Activated CD4-positive, alpha-beta T cell treated with anti-CD3 and anti-CD28 coated beads, Interleukin-2, amount 50 U/mL, for 48 hours (primary cell): ENCODE measurements at regions not wholly inside any gene's neighbourhood (a gene's known extent, or its start where the extent isn't known, plus 50 kb on each side); places are given as distances from the start of the nearest gene placed in this dataset.
"Not testable (repeated sequence)": the region's sequence is repeated elsewhere in the genome, so short reads cannot be mapped to it uniquely, and the experiment has no call there.

Experiments used
- DNase-seq, 2 experiments: peaks; one replicate each; pipeline ENCODE4 v3.0.0-alpha.2; 2020

GRCh38 chr2:194483041-194483440 is 1174.0 kb upstream of the SLC39A10 start:
- DNase-seq, result no peak

GRCh38 chr2:194465641-194466040 is 1191.4 kb upstream of the SLC39A10 start:
- DNase-seq, result no peak

DNA sequence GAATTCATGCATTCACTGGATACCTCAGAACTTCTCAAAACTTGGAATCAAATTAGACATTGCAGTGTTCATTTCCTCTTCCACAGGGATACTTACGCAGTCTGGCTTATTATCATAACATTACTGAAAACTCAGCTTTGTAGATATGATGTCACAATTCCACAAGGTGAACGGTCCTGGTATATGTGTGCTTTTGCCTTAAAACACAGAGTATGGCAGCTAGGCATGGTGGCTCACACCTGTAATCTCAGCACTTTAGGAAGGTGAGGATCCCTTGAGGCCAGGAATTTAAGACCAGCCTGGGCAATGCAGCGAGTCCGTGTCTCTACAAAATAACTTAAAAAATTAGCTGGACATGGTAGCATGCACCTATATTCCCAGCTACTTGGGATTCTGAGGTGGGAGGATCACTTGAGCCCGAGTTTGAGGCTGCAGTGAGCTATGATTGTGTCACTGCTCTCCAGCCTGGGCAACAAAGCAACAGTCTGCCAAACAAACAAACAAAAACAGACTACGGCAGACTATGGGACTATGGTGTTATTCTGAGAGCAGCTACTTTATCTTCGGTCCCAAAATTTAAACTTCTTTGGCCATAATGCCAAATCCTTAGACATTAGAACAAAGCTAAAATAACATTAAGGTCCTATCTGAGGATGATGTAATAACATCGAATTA is 1191.9 kb upstream of the SLC39A10 start:
- DNase-seq, result peak in 1 of 2 experiments; percentile 3

DNA sequence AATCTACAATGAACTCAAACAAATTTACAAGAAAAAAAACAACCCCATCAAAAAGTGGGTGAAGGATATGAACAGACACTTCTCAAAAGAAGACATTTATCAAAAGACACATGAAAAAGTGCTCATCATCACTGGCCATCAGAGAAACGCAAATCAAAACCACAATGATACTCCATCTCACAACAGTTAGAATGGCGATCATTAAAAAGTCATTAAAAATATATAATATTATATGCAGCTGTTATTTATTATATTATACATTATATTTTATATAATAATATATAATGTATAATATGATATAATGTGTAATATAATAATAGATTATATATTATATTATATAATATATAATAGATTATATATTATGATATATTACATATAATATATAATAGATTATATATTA is 1194.1 kb upstream of the SLC39A10 start:
- DNase-seq, result not testable (repeated sequence)

DNA sequence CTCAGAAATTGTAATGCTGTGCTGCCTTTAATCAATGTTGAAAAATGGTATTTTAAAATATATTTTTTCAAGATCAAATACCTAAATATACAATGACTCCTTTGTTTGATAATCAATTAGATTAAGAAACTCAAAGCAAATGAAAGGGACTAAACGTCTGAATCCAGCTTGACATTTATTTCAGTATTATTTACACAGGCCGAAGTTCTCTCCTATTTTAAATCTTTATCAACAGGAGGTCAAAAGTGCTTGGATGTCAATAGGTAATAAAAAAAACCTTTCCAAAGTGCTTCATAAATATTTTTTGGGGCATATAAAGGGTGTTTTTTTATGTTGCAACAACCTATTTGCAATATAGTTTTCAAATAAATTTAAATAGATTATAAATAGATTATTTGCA is 1201.7 kb upstream of the SLC39A10 start:
- DNase-seq, result no peak

GRCh38 chr2:194452504-194452903 is 1204.5 kb upstream of the SLC39A10 start:
- DNase-seq, result no peak

DNA sequence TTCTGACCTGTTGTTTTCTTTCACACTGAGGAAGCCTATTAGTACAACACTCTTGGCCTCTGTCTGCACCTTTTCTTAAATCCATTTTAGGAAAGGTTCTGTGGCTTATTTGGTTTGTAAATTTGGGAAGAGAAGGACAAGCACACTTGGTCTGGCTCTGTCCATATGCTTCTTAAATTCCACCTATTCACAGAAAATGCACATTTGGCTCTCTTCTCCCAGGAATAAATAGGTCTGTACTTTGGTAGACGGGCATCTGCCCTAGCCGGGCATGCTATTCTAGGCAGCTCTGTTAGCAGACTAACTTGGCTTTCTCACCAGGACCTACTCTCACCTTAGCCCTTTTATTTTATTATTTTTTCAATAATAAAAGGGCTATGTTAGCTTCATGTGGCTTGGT is 1211.8 kb upstream of the SLC39A10 start:
- DNase-seq, result no peak

DNA sequence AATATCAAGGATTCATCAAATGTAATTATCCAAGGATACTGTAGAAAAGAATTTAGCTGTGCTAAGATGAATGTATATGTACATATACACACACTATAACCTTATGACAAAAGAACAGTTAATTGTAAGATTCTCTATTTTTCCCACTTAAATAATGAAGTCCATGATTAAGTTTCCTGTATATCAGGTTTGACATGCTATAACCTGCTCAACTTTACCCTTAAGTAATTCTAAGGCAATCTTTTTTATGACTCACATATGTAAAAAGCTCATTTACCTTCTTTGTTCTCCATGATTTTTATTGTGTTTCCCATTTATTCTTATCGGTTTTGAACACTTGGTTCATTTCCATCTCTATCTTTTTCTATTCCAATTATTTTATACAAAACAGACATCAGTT is 1213.1 kb upstream of the SLC39A10 start:
- no peak for DNase-seq

DNA sequence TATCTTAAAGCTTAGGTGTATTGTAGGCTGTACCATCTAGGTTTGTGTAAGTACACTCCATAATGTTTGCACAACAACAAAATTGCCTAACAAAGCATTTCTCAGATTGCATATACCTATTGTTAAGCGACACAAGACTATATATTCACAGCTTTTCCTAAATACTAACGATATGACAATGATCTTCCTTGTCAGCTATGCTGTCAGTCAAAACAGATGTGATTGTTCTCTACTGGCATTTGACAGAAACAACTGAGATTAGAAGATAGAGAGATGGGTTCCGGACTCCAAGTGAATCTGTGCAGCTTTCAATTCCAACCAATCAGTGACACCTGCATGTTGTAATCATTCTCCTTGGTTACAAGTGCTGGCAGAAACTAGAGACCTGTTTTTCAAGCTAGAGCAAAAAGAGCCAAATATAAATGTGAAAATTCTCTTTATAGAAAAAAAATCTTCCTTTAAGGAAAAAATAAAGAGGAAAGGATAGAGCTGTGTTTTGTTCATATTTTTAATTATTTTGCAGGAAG is 1232.3 kb upstream of the SLC39A10 start:
- no peak for DNase-seq

GRCh38 chr2:194411221-194411620 is 1245.8 kb upstream of the SLC39A10 start:
- no peak for DNase-seq

DNA sequence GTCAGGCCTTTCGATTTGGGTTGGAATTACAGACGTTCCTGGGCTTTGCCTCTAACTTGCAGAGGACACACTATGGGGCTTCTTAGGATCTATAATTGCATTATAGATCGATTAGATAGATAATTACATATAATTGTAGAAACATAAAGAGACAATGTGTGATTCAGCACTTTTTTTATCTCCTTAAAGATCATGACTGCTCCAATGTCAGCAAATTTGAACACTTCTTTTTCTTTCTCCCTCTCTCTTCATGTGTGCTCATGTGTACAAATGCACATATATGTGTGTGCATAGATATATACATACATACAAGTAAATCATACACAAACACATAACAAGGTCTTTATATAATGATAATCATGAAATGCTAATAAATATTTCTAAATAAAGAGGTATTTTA is 1261.2 kb upstream of the SLC39A10 start:
- DNase-seq, result no peak

GRCh38 chr2:194385376-194385775 is 1271.7 kb upstream of the SLC39A10 start:
- no peak for DNase-seq

DNA sequence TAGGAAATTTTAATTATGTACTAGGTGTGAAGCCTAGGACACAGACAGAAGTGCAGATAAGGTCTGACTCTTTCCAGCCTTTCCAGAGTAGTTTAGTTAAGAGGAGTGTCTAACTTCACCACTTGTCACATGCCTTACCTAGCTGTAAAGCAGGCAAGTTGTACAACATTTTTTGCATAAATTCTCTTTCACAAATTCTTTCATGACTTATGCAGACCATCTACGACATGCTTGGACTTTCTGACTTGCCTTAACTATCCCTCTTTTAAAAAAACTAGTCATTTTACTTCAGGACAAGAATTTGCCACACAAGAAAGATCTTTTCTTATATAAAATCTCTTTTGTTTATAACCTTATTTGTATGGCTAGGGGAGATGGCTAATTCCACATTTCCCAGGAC is 1273.6 kb upstream of the SLC39A10 start:
- DNase-seq, result no peak

- DNase-seq, result no peak
Observed at GRCh38 chr2:194382221-194382620, 1274.8 kb upstream of the SLC39A10 start.

GRCh38 chr2:194380011-194380410 is 1277.0 kb upstream of the SLC39A10 start:
- DNase-seq, result no peak

DNA sequence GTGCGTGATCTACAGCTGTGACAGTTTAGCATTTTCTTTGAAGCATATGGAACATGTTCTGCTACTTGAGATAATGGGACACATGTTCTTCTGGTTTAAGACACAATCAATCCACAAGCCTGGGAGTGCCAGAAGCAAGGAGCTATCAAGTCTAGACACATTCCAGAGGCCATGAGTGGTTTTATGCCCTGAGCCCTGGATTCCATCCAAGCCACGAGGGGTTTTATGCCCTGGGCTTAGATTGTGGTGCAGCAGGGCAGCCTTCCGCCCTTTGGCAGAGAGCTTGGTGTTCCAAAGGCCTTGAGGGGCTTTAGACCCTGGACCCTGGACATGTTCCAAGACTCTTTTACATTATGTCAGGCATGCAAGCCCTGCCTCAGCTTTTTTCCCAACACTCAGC is 1289.6 kb upstream of the SLC39A10 start:
- not testable (repeated sequence) for DNase-seq

DNA sequence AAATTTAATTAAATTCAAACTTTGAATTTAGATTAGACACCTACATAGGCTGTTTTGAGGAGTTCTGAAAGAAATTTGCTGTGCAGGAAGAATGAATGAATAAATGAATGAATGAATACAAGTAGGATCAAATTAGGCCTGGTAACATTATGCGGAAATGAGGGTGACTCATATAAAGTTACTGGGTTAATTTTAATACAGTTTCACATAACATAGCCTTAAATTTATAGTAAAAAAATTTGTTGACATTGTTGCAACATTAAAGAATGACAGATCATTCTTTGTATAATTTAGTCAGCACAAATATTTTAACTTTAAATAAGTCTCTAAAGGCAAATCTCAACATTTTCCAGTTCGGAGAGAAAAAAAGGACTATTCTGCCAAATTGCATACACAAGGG is 1293.1 kb upstream of the SLC39A10 start:
- DNase-seq, result no peak

DNA sequence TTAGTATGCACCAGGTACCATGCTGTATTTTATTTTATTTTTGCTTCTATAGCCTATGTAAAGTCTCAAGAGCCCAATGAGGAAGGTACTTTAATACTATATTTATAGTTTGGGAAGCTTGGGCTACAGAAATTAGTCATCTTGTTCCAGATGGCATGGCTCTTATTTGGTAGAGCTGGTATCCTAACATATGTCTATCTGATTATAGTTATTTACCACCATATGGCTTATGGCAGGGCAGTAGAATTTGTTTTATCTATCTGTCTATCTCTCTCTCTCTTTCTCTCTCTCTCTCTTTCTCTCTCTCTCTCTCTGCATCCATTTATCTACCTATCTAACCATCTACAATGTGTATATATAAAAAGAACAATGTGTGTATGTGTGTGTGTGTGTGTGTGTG is 1293.7 kb upstream of the SLC39A10 start:
- DNase-seq, result no peak

GRCh38 chr2:194352505-194352904 is 1304.5 kb upstream of the SLC39A10 start:
- DNase-seq, result no peak

- DNase-seq, result no peak
Observed at GRCh38 chr2:194346193-194346592, 1310.8 kb upstream of the SLC39A10 start.

DNA sequence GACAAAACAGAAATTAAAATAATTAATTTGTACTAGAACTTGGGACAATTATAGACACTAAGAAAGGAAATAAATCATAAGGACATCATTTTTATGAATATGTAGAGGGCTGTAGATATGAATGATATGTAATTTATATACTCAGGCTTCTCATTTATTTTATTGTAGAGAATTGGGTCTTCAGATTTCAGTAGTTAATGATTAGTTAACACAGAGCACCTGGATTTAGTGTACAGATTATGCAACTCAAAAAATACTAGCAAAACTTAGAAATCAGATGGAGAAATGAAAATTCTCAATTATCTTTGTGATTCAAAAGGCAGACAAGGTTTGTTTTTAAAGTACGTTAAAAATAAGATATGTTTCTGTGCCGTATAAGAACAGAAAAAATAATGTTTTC is 1311.7 kb upstream of the SLC39A10 start:
- DNase-seq, result no peak

GRCh38 chr2:194343167-194343566 is 1313.9 kb upstream of the SLC39A10 start:
- DNase-seq, result no peak

- DNase-seq, result no peak
Observed at GRCh38 chr2:194332799-194333490, 1324.1 kb upstream of the SLC39A10 start.

DNA sequence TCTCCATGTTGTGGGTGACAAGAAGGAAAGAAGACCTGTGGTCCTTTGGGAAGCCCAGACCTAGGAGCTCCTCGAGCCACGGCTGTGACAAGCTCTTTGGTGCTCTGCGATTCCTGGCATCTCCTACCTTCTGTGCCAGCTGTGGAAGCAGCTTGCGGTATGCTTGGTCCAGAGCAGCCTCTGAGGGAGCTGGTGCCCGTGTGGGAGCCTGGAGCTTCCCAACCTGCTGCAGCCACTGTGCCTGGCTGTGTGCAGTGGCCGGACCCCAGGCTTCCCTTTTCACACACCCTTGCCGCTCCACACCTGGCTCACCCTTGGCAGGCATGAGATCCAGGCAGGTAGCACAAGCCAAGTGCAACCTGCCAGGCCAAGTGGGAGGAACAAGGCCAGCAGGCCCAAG is 1328.6 kb upstream of the SLC39A10 start:
- no peak for DNase-seq
